Mesothelial cell of epicardium (in vitro differentiated cells): ENCODE measurements at regions not wholly inside any gene's neighbourhood (a gene's known extent, or its start where the extent isn't known, plus 50 kb on each side); places are given as distances from the start of the nearest gene placed in this dataset.

Experiments
- DNase-seq, 2 experiments: peaks; one replicate each; pipeline ENCODE4 v3.0.0; 2021; ENCODE audit warnings: low spot score in 2 of 2; ENCODE audit not compliant: unreplicated experiment in 2 of 2
- H3K27ac Mint-ChIP-seq: 2 replicates; pipeline ENCODE4 v1.8.0; 2021; ENCODE audit warnings: mixed read lengths
- H3K27me3 Mint-ChIP-seq: 2 replicates; pipeline ENCODE4 v1.8.0; 2021; ENCODE audit warnings: low read depth, mixed read lengths
- H3K36me3 Mint-ChIP-seq: 2 replicates; pipeline ENCODE4 v1.8.0; 2021; ENCODE audit warnings: mixed read lengths
- H3K4me1 Mint-ChIP-seq: 2 replicates; pipeline ENCODE4 v1.8.0; 2021; ENCODE audit warnings: mixed read lengths
- H3K4me3 Mint-ChIP-seq: 2 replicates; pipeline ENCODE4 v1.8.0; 2021; ENCODE audit warnings: mild to moderate bottlenecking, moderate library complexity, mixed read lengths
- H3K9me3 Mint-ChIP-seq: 2 replicates; pipeline ENCODE4 v1.8.0; 2021; ENCODE audit warnings: mixed read lengths
- TF ChIP-seq, protein P1 (sequence below): fragments of 200-600 bp; sonication (generic); IDR thresholded peaks from one replicate; pipeline ENCODE4 v1.5.0; 2021; ENCODE audit warnings: antibody characterized with exemption; ENCODE audit not compliant: unreplicated experiment

DNA sequence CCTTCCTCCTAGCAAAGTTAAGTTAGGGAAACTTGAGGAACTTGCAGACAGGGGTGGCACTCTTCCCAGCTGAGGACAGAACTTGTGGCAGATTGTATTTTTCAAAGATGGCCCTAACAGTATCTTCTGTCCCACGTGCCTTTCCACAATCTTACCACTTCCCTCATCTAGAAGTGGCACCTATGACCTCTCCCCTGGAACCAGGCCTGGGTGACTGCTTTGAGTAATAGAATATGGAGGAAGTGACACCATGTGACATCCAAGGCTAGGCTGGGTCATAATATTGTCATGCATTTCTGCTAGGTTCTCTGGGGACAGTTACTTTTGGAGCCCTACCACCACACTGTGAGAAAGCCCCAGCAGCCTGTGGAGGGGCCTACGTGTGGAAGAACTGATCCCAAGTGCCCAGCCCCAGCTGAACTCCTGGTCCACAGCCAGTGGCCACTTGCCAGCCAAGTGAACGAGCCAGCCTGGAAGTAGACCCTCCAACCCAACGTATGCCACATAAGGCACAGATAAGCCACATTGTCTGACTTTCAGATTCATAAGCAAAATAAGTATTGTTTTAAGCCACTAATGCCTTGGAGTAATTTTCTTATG, 193.7 kb downstream of the PTPN20 start:
- Mint-ChIP-seq H3K27ac (no peak overlapping the region), H3K4me3 (no peak overlapping the region), H3K27me3 (peaks cover 22% of the 10 kb centered on the region), H3K36me3 (no peaks in the 10 kb centered on the region), H3K9me3 (no peaks in the 10 kb centered on the region), H3K4me1 (peaks cover 15% of the 10 kb centered on the region)
- TF ChIP-seq, protein P1, sequence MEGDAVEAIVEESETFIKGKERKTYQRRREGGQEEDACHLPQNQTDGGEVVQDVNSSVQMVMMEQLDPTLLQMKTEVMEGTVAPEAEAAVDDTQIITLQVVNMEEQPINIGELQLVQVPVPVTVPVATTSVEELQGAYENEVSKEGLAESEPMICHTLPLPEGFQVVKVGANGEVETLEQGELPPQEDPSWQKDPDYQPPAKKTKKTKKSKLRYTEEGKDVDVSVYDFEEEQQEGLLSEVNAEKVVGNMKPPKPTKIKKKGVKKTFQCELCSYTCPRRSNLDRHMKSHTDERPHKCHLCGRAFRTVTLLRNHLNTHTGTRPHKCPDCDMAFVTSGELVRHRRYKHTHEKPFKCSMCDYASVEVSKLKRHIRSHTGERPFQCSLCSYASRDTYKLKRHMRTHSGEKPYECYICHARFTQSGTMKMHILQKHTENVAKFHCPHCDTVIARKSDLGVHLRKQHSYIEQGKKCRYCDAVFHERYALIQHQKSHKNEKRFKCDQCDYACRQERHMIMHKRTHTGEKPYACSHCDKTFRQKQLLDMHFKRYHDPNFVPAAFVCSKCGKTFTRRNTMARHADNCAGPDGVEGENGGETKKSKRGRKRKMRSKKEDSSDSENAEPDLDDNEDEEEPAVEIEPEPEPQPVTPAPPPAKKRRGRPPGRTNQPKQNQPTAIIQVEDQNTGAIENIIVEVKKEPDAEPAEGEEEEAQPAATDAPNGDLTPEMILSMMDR: no peak
- DNase-seq: no peak

DNA sequence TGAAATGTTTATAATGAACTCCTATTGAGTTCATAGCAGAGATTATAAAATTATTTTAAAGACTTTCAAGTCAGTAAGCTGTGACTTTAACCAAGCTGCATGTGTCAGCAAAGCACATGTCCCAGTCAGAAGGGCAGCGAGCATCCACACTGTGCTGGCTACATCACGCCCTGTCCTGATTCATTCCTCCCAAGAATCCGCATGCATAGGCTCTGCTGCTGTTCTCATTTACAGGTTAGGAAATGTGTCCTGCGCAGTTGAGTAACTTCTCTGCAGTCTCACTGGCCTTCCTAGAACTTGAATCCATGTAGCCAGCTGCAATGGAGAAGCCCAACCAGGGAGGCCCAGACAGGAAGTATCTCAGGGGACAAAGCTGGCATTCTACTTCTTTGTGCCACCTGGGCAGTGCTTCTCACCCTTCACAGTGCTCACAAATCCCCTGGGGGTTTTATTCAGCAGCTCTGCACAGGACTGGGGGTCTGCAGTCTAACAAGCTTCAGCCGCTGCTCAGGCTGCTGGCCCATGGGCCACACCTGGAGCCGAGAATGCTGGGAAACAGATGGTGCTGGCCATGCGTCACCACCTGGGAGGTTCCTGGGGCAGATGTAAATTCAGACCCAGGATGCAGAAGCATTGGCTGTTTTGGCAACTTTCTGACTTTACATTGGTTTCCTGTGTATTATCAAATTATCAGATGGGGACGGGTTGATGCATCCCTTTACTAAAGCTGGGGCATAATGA, 192.8 kb upstream of the GDF10 start:
- Mint-ChIP-seq H3K27me3 (peaks cover 33% of the 10 kb centered on the region), H3K27ac (no peak overlapping the region), H3K9me3 (no peaks in the 10 kb centered on the region), H3K36me3 (no peaks in the 10 kb centered on the region), H3K4me3 (no peak overlapping the region), H3K4me1 (peaks cover 15% of the 10 kb centered on the region)
- DNase-seq: no peak
- TF ChIP-seq, protein P1: no peak

DNA sequence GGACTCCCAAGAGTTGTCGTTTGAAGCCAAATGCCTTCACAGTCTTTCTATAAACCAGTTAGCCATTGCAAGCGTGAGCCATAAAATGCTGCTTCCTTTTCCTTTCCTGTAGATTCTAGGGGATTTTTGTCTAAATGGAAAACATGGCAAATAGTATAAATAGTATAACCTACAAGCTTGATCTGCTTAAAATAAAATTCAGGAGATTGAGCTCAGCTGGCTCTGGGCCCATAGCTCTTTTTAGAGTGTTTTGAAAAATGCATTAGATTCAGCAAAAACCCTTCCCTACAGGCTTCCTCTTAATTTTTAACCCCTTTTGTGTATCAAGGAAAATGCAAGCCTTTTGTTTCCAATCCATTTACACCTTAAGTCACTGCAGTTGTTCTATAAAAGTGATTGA, 190.1 kb upstream of the GDF10 start:
- Mint-ChIP-seq H3K36me3 (no peaks in the 10 kb centered on the region), H3K4me1 (peaks cover 10% of the 10 kb centered on the region), H3K9me3 (no peaks in the 10 kb centered on the region), H3K4me3 (no peak overlapping the region), H3K27me3 (peaks cover 43% of the 10 kb centered on the region), H3K27ac (no peak overlapping the region)
- TF ChIP-seq, protein P1: no peak
- no peak for DNase-seq

DNA sequence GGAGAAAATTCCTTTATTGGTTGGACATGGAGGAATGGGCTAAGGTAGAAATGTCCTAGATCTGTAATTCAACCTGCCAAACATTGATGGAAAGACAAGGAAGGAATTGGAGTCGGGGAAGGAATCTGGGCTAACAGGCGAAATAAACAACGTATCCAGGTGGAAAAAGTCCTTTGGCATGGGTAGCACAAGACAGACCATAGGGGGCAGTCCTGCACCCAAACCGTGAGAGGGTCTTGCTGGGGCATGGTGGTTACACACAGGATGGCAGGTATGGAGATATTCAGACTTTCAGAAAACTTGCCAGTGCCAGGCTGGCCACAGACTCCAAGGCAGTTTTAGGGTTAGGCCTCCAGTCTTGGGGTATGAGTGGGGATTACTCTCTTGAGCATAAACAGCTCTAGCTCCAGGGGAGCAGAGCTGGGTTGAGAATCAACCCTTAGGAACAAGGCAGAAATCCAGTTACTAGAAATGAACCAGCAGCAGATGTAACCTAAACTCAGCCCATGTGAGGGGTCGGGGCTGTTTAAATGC, 188.6 kb upstream of the GDF10 start:
- Mint-ChIP-seq H3K4me3 (no peak overlapping the region), H3K27ac (no peak overlapping the region), H3K27me3 (peaks cover 43% of the 10 kb centered on the region), H3K4me1 (no peaks in the 10 kb centered on the region), H3K9me3 (no peaks in the 10 kb centered on the region), H3K36me3 (no peaks in the 10 kb centered on the region)
- DNase-seq: no peak
- TF ChIP-seq, protein P1: no peak

DNA sequence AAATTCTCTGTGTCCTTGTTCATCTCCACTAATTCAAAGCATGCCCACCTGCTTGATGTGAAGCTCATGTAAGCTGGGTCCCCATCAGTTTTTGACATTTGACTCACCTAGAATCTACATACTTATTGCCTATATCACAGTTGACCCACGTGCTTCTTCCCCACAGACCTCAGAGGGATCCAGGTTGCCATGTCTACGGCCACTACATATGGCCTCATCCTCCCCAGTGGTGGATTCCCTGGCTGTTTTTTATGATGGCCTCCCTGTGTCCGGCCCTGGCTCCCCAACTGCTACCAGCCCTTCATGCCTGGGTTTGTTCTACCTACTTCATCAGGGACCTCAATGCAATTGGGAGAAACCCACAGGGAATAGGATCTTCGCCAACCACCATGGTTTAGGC, 187.4 kb upstream of the GDF10 start:
- DNase-seq: no peak
- Mint-ChIP-seq H3K4me1 (no peaks in the 10 kb centered on the region), H3K9me3 (no peaks in the 10 kb centered on the region), H3K36me3 (no peaks in the 10 kb centered on the region), H3K27me3 (peaks cover 49% of the 10 kb centered on the region), H3K4me3 (no peak overlapping the region), H3K27ac (no peak overlapping the region)
- TF ChIP-seq, protein P1: no peak
